Stimulated activated memory B cell treated with anti-CD40 and anti-IgM and Interleukin-4, amounts not matched to agents 10 μg/mL and 1 μg/mL and 100 μg/mL, for 72 hours (primary cell): ENCODE measurements at regions not wholly inside any gene's neighbourhood (a gene's known extent, or its start where the extent isn't known, plus 50 kb on each side); places are given as distances from the start of the nearest gene placed in this dataset.

ENCODE experiments used
- ATAC-seq: fragments of 150-1000 bp; cut with Tn5 transposase; 2 replicates; pipeline ENCODE4 v1.10.0; 2021
- H3K27ac Mint-ChIP-seq: one replicate; pipeline ENCODE4 v1.8.0; 2022; ENCODE audit warnings: mild to moderate bottlenecking, mixed read lengths
- H3K27me3 Mint-ChIP-seq: one replicate; pipeline ENCODE4 v1.8.0; 2022; ENCODE audit warnings: mixed read lengths
- H3K36me3 Mint-ChIP-seq: one replicate; pipeline ENCODE4 v1.8.0; 2022; ENCODE audit warnings: mixed read lengths
- H3K4me1 Mint-ChIP-seq: one replicate; pipeline ENCODE4 v1.8.0; 2022; ENCODE audit warnings: mixed read lengths
- H3K4me3 Mint-ChIP-seq: one replicate; pipeline ENCODE4 v1.8.0; 2022; ENCODE audit warnings: mild to moderate bottlenecking, moderate library complexity, mixed read lengths
- H3K9me3 Mint-ChIP-seq: one replicate; pipeline ENCODE4 v1.8.0; 2022; ENCODE audit warnings: mixed read lengths

GRCh38 chr14:101234244-101234937 lies 326.9 kb upstream of the DIO3 start:
- H3K27ac Mint-ChIP-seq: no peak overlapping the region
- no peak overlapping the region for H3K4me3 Mint-ChIP-seq
- H3K27me3 Mint-ChIP-seq: peaks cover 30% of the 10 kb centered on the region

GRCh38 chr14:101234999-101235334 lies 326.3 kb upstream of the DIO3 start:
- Mint-ChIP-seq H3K27me3 (peaks cover 30% of the 10 kb centered on the region), H3K9me3 (peaks cover 3% of the 10 kb centered on the region), H3K27ac (no peak overlapping the region), H3K4me1 (no peaks in the 10 kb centered on the region), H3K36me3 (no peaks in the 10 kb centered on the region), H3K4me3 (no peak overlapping the region)
- ATAC-seq: no peak

More at GRCh38 chr14:101234244-101234937, 326.9 kb upstream of the DIO3 start:
- Mint-ChIP-seq H3K9me3 (peaks cover 3% of the 10 kb centered on the region), H3K36me3 (no peaks in the 10 kb centered on the region), H3K4me1 (no peaks in the 10 kb centered on the region)
- ATAC-seq: no peak

- Mint-ChIP-seq H3K36me3 (no peaks in the 10 kb centered on the region), H3K4me3 (no peak overlapping the region), H3K9me3 (no peaks in the 10 kb centered on the region), H3K27ac (no peak overlapping the region), H3K27me3 (peaks cover 30% of the 10 kb centered on the region), H3K4me1 (no peaks in the 10 kb centered on the region)
- ATAC-seq: peak; percentile 37
Observed at GRCh38 chr14:101235335-101236103, 325.8 kb upstream of the DIO3 start.

- Mint-ChIP-seq H3K36me3 (no peaks in the 10 kb centered on the region), H3K27me3 (peaks cover 30% of the 10 kb centered on the region), H3K4me1 (no peaks in the 10 kb centered on the region), H3K9me3 (peaks cover 3% of the 10 kb centered on the region), H3K4me3 (no peak overlapping the region), H3K27ac (no peak overlapping the region)
- ATAC-seq: no peak
Observed at GRCh38 chr14:101236496-101237251, 324.6 kb upstream of the DIO3 start.

GRCh38 chr14:101237252-101237616 lies 324.1 kb upstream of the DIO3 start:
- H3K36me3 Mint-ChIP-seq: no peaks in the 10 kb centered on the region
- H3K27ac Mint-ChIP-seq: no peak overlapping the region
- H3K4me3 Mint-ChIP-seq: no peak overlapping the region
- no peaks in the 10 kb centered on the region for H3K4me1 Mint-ChIP-seq
- H3K27me3 Mint-ChIP-seq: peaks cover 30% of the 10 kb centered on the region
- H3K9me3 Mint-ChIP-seq: peaks cover 3% of the 10 kb centered on the region
- no peak for ATAC-seq

GRCh38 chr14:101239065-101239464 lies 322.2 kb upstream of the DIO3 start:
- ATAC-seq: no peak
- H3K4me3 Mint-ChIP-seq: no peak overlapping the region
- H3K27me3 Mint-ChIP-seq: peaks cover 24% of the 10 kb centered on the region
- peaks cover 3% of the 10 kb centered on the region for H3K9me3 Mint-ChIP-seq
- no peak overlapping the region for H3K27ac Mint-ChIP-seq
- H3K36me3 Mint-ChIP-seq: no peaks in the 10 kb centered on the region
- no peaks in the 10 kb centered on the region for H3K4me1 Mint-ChIP-seq

DNA sequence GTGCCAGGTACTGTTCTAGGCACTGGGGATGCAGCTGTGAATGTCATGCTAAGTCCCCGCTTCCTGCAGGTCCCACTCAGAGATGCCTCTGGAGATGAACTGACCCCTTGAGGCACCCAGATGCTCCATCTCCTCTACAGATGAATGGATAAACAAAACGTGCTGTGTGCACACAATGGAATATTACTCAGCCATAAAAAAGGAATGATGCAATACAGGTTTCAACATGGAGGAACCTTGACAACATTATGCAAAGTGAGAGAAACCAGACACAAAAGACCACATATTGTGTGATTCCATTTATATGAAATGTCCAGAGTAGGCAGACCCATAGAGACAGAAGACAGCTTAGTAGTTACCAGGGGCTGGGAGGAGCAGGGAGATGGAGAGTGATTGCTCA lies 320.1 kb upstream of the DIO3 start:
- H3K4me1 Mint-ChIP-seq: no peaks in the 10 kb centered on the region
- H3K27me3 Mint-ChIP-seq: peaks cover 15% of the 10 kb centered on the region
- peaks cover 3% of the 10 kb centered on the region for H3K9me3 Mint-ChIP-seq
- ATAC-seq: no peak
- no peak overlapping the region for H3K27ac Mint-ChIP-seq
- no peaks in the 10 kb centered on the region for H3K36me3 Mint-ChIP-seq
- no peak overlapping the region for H3K4me3 Mint-ChIP-seq

- H3K27me3 Mint-ChIP-seq: peaks cover 9% of the 10 kb centered on the region
- no peak for ATAC-seq
- no peaks in the 10 kb centered on the region for H3K4me1 Mint-ChIP-seq
- H3K9me3 Mint-ChIP-seq: peaks cover 3% of the 10 kb centered on the region
- H3K4me3 Mint-ChIP-seq: no peak overlapping the region
- no peaks in the 10 kb centered on the region for H3K36me3 Mint-ChIP-seq
- no peak overlapping the region for H3K27ac Mint-ChIP-seq
Observed at GRCh38 chr14:101241807-101242278, 319.5 kb upstream of the DIO3 start.

DNA sequence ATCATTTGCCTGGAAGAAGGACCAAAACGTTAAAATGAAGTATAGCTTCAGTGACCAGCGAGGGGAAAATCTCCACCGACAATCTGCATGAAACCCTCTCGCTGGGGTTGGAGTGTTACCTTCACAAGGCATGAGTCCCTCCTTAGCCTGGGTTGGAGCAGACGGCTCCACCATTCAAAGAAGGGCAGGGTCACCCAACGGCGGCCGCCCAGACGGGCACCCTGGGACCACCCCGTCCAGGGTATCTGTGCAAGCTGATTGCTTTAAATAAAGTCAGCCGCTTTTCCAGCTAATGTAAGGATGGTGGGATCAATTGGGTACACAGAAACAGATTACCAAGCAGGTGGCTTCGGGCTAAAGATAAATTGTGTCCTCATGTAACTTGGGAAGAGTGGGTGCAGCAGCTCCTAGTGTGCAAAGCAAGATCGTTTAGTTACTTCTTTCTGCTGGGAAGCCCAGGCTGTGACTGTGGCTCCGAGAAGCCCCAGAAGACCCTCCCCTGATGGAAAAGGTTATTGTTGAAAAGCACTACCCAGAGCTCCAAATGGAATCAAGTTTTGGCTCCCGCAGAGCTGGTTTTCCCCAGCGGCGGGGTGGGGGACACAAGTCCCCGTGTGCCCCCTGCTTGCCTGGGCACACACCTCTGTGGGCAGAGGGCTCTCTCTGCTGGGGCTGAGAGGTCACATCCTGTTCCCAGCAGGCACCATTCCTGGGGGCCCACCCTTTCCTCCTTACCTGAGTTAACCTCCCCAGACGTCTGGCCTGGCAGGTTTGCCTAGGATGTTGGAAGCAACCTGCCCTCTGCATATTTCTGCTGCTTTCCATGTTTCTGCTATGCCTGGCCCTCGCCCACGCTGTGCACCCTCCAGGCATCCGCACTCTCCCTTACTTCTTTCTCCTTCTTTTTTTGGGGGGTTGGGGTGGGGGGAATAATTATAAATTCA lies 318.6 kb upstream of the DIO3 start:
- H3K9me3 Mint-ChIP-seq: peaks cover 3% of the 10 kb centered on the region
- H3K27me3 Mint-ChIP-seq: peaks cover under 1% of the 10 kb centered on the region
- H3K4me3 Mint-ChIP-seq: no peak overlapping the region
- H3K36me3 Mint-ChIP-seq: no peaks in the 10 kb centered on the region
- H3K27ac Mint-ChIP-seq: no peak overlapping the region
- ATAC-seq: no peak
- no peaks in the 10 kb centered on the region for H3K4me1 Mint-ChIP-seq

DNA sequence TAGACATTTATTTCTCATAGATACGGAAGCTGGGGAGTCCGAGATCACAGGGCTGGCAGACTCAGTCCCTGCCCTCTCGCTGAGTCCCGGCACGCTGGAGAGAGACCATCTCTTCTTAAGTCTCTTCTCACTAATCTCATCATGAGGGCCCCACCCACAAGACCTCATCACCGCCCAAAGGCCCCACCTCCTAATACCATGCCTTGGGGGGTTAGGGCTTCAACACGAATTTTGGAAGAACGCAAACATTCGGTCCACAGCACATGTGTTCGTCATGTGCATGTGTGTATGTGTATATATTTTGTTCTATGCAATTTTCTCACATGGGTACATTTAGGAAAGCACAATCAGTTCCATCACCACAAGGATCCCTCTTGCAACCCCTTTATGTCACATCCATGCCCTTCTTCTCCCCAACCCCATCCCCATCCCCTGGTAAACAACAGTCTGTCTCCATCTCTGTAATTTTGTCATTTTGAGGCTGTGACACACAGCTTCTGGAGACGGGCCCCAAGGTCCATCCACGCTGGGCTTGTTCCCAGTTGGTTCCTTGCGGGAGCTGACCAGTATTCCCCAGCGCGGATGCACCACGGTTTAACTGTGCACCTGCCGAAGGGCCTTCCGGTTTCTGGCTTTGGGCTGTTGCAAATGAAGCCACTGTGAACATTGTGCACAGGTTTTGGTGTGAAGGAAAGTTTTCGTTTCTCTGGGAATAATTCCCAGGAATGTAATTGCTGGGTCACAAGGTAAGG lies 317.5 kb upstream of the DIO3 start:
- Mint-ChIP-seq H3K27ac (no peak overlapping the region), H3K36me3 (no peaks in the 10 kb centered on the region), H3K27me3 (no peaks in the 10 kb centered on the region), H3K4me1 (no peaks in the 10 kb centered on the region), H3K4me3 (no peak overlapping the region), H3K9me3 (peaks cover 3% of the 10 kb centered on the region)
- ATAC-seq: no peak

- Mint-ChIP-seq H3K4me3 (no peak overlapping the region), H3K36me3 (no peaks in the 10 kb centered on the region), H3K4me1 (no peaks in the 10 kb centered on the region), H3K27me3 (peaks cover 17% of the 10 kb centered on the region), H3K9me3 (no peaks in the 10 kb centered on the region), H3K27ac (no peak overlapping the region)
- ATAC-seq: no peak
Observed at GRCh38 chr14:101246894-101247841, 314.1 kb upstream of the DIO3 start.

GRCh38 chr14:101247842-101248725 lies 313.2 kb upstream of the DIO3 start:
- H3K4me1 Mint-ChIP-seq: no peaks in the 10 kb centered on the region
- no peaks in the 10 kb centered on the region for H3K36me3 Mint-ChIP-seq
- no peaks in the 10 kb centered on the region for H3K9me3 Mint-ChIP-seq
- no peak for ATAC-seq
- no peak overlapping the region for H3K27ac Mint-ChIP-seq
- H3K27me3 Mint-ChIP-seq: peaks cover 17% of the 10 kb centered on the region
- H3K4me3 Mint-ChIP-seq: no peak overlapping the region
